ENCODE measurements at regions not wholly inside any gene's neighbourhood (a gene's known extent, or its start where the extent isn't known, plus 50 kb on each side); places are given as distances from the start of the nearest gene placed in this dataset.

- Histone ChIP-seq H3K36me3 (no peaks in the 10 kb centered on the region), H3K27ac (no peak overlapping the region), H3K9me3 (no peaks in the 10 kb centered on the region), H3K4me3 (no peak overlapping the region), H3K27me3 (peaks cover 0 to 3% (median 0%) of the 10 kb centered on the region in 9 donors), H3K4me1 (no peaks in the 10 kb centered on the region)
- intact Hi-C loops (cut with DNase I), result no loop called here
- DNase-seq (no peak), ATAC-seq (no peak)
- WGBS, 4 donors, result 76 to 86% (median 81%) methylated on average over 2 of the region's 2 CpGs
- no peak for TF ChIP-seq CTCF (IDR thresholded peaks at IDR 0.05)
- TF ChIP-seq POLR2A (IDR thresholded peaks at IDR 0.05), result no peak
These were observed 612.9 kb downstream of the CCER1 start for GRCh38 chr12:90342081-90342480.

- ATAC-seq, result no peak
- H3K27ac ChIP-seq, result no peak overlapping the region
- DNase-seq, result no peak
- no peak overlapping the region for H3K4me3 ChIP-seq
- peaks cover 0 to 3% (median 0%) of the 10 kb centered on the region in 9 donors for H3K27me3 ChIP-seq
- TF ChIP-seq POLR2A (IDR thresholded peaks at IDR 0.05) (no peak), CTCF (IDR thresholded peaks at IDR 0.05) (no peak)
- WGBS, 4 donors, result 78 to 87% (median 83%) methylated on average over 4 of the region's 4 CpGs
- no peaks in the 10 kb centered on the region for H3K9me3 ChIP-seq
- no peaks in the 10 kb centered on the region for H3K4me1 ChIP-seq
- intact Hi-C loops (cut with DNase I), result no loop called here
- no peaks in the 10 kb centered on the region for H3K36me3 ChIP-seq
These were observed 615.1 kb downstream of the CCER1 start for GRCh38 chr12:90339837-90340236.

- 64 to 78% (median 71%) methylated on average over 2 of the region's 2 CpGs for WGBS, 4 donors
- intact Hi-C loops (cut with DNase I), result no loop called here
- Histone ChIP-seq H3K4me1 (no peaks in the 10 kb centered on the region), H3K9me3 (no peaks in the 10 kb centered on the region), H3K4me3 (no peak overlapping the region), H3K27me3 (no peaks in the 10 kb centered on the region), H3K27ac (no peak overlapping the region), H3K36me3 (no peaks in the 10 kb centered on the region)
- ATAC-seq (no peak), DNase-seq (no peak)
- no peak for TF ChIP-seq CTCF (IDR thresholded peaks at IDR 0.05)
- TF ChIP-seq POLR2A (IDR thresholded peaks at IDR 0.05), result no peak
These were observed 616.6 kb downstream of the CCER1 start for GRCh38 chr12:90338365-90338764.

- intact Hi-C loops (cut with DNase I), result no loop called here
- ATAC-seq, result no peak
These were observed 618.0 kb downstream of the CCER1 start for GRCh38 chr12:90337018-90337417.

More at GRCh38 chr12:90337018-90337417, 618.0 kb downstream of the CCER1 start:
- H3K9me3 ChIP-seq, result no peaks in the 10 kb centered on the region
- H3K4me1 ChIP-seq, result no peaks in the 10 kb centered on the region
- H3K27ac ChIP-seq, result no peak overlapping the region
- H3K4me3 ChIP-seq, result no peak overlapping the region
- H3K36me3 ChIP-seq, result no peaks in the 10 kb centered on the region
- TF ChIP-seq CTCF (IDR thresholded peaks at IDR 0.05) (no peak), POLR2A (IDR thresholded peaks at IDR 0.05) (no peak)
- DNase-seq, result no peak
- H3K27me3 ChIP-seq, result no peaks in the 10 kb centered on the region

Data from heart left ventricle (tissue), 16 donors.